DMS53 treated with DMSO at 0.1 percent for 48 hours (cell line): ENCODE measurements at regions not wholly inside any gene's neighbourhood (a gene's known extent, or its start where the extent isn't known, plus 50 kb on each side); places are given as distances from the start of the nearest gene placed in this dataset.
"Not testable (repeated sequence)": the region's sequence is repeated elsewhere in the genome, so short reads cannot be mapped to it uniquely, and the experiment has no call there.

Experiments used
- DNase-seq: peaks from one replicate; lab custom pipeline; 2025; ENCODE audit not compliant: unreplicated experiment; lab: John Stamatoyannopoulos, UW

DNA sequence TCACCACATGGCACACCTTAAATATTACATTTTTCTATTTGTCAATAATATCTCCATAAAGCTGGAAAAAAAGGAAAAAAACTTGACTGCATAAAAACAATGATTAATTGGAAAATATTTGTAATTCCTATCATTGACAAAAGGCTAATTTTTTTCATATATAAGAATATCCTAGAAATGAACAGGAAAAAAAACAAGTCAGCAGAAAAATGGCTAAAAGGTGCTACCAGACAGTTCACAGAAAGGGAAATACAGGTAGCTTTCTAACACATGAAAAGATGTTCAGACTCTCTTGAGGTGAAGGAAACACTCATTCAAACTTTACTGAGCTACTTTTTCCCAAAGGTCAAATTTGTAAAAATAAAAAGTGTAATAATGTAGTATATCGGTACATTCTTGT is 104.1 kb upstream of the SCAF8 start:
- no peak for DNase-seq

DNA sequence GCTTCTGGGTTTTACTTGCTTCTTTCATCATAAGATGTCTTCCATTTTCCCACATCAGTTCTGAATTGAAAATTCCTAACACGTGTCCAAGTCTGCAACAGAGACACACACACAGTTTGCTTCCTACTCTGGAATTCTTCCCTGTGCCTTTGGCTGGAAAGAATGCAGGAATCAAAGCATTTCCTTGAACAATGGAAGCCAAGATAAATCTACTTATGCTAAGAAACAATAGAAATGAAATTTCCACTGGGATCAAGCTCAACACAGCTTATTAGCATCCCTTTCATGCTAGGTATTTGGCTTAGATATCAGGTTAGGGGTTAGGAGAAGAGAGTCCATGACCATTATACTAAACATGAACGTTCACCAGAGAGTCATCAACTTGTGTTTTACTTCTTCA is 101.1 kb upstream of the SCAF8 start:
- DNase-seq: no peak

DNA sequence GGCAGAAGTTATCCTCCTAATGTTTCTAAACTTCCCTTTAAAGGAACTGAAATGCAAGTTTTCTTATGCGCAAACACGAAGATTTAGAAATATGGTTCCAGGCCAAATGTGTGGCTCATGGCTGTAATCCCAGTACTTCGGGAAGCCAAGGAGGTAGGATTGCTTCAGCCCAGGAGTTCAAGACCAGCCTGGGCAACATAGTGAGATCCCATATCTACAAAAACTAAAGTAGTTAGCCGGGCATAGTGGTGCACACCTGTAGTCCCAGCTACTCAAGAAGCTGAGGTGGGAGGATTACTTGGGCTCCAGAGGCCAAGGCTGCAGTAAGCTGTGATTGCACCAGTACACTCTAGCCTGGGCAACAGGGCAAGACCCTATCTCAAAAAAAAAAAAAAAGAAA is 95.8 kb upstream of the SCAF8 start:
- no peak for DNase-seq

DNA sequence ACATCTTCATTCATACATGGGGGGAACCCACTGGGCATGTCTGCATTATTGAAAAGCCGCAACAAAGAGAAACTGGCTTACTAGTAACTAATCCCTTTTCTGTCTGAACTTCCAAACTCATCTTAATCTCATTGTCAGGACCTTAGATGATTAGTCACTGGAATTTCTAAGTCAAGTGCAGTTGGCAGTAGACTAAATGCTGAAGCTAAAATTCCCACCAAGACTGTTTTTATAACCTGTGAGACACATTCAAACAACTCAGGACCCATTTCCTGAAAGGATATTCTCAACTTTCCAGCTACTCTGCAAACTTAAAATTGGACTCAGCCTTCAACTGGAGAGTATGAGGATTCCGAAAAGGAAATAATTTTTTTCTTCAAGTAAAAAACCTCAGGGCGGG is 94.8 kb upstream of the SCAF8 start:
- DNase-seq: no peak

DNA sequence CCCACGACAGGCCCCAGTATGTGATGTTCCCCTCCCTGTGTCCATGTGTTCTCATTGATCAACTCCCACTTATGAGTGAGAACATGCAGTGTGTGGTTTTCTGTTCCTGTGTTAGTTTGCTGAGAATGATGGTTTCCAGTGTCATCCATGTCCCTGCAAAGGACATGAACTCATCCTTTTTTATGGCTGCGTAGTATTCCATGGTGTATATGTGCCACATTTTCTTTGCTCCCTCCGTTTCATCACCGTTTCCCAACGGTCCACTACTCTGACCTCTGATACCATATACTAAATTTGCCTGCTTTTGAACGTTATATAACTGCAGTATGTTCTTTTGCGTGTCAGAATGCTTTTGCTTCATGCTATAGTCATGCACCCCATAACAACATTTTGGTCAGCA is 94.0 kb upstream of the SCAF8 start:
- DNase-seq: not testable (repeated sequence)

DNA sequence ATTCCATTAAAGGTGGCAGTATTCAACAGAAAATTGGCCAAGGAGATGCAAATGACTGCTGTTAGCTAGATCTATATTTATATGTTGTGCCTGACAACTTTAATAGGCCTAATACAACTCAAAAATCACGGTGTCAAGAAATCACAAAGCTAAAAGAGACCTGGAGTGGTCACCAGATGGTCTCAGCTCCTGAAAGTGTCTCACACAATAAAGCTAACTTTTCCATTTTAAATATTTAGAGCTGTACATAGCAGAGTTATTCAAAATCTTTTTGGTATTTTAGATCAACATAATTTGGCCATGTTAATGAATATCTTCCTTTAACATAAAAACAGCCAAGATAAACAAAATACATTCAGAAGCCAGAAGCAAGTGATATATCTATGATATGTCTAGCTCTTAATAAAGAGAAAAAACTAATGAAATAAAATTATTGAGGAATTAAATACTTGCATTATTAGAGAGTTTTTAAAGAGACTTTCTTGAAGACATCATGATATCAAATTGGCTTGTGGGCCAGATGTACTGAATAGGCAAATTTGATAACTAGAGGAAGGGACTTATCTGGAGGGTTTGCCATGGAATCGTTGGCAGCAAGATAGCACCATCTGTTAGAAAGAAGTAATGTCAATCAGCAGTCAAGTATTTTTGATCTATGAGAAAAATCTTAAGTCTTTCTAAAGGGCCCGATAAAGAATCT is 84.9 kb upstream of the SCAF8 start:
- no peak for DNase-seq

DNA sequence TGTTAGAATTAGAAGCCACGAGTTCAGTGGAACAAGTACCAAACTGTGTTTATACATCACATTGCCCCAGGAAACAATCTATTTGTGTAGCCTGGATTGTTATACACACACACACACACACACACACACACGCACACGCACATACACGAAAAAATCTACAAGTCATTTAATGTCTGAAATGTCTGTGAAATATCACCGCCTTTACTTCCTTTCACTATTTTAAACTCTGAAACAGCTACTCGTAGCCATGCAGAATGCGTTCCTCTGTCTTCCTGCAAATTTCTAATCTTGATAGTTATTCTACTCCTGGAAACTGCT is 84.4 kb upstream of the SCAF8 start:
- DNase-seq: peak; percentile 36

DNA sequence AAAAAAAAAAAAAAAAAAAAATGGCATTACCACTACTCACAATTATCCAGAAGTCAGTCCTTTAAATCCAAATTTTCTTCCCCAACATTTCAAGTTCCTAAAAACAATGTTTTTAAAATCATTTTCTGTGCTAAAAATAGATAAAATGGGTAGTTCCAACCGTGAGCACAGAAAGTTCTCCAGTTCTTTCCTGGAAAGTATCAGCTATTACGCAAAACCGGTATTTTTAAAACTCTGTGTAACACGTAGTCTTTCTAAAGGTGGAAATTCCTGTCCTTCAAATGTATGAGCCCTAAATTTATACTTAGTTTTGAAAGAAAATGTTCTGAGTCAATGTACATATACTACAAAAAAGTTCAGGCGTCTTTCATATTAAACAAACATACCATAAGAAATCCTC is 83.5 kb upstream of the SCAF8 start:
- DNase-seq: no peak

DNA sequence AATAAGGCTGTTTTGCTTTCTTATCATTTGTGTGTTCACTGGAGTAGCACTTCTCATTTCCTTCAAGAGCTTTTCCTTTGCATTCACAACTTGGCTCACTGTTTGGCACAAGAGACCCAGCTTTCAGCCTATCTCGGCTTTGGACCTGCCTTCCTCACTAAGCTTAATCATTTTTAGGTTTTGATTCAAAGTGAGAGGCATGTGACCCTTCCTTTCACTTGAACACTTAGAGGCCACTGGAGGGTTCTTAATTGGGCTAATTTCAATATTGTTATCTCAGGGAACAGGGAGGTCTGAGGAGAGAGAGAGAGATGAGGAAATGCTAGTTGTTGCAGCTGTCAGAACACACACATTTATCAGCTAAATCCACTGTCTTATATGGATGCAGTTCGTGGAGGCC is 82.9 kb upstream of the SCAF8 start:
- DNase-seq: no peak

DNA sequence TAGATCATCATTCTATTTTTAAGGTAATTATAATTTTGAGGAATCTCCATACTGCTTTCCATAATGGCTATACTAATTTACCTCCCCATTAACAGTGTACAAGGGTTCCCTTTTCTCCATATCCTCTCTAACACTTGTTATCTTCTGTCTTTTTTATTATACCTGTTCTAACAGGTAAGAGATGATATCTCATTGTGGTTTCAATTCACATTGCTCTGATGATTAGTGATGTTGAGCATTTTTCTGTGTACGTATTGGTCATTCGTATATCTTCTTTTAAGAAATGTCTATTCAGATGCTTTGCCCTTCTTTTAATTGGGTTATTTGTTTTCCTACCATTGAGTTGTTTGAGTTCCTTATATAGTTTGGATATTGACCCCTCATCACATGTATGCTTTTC is 81.6 kb upstream of the SCAF8 start:
- DNase-seq: no peak

DNA sequence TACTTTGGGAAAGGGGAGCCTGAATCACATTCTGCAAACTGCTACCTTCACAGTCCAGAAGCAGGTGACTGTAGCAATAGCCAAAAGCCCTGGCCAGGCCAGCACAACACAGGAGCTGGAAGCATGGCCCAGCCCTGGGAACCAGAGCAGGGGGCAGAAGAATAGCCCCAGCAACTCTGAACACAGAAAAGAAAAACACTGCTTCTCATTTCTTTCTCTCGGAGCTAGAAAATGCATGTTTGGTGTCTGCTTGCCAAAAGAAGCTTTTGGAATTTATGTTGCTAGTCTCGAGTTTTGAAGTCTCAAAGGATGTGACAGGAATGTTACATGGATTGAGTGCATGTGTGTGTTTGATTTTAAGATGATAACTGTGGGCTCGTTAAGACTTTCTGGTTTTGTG is 79.8 kb upstream of the SCAF8 start:
- no peak for DNase-seq

DNA sequence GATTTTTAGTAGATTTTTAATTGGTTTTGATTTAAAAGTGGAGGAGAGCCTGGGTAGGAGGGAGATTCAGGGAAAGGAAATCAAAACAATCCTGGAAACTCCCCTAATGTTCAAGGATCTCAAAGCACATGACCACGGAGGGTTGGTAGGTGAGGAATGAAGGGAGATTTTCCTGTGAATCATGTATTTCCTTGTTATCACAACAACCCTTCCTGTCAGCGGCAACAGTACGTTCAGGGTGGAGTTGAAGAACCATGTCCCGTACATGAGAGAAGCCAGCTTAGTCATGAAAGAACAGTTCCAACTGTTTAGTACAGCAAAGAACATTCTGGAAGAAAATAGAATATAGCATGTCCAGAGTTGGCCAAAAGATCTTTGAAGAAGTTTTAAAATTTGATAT is 79.4 kb upstream of the SCAF8 start:
- DNase-seq: no peak

DNA sequence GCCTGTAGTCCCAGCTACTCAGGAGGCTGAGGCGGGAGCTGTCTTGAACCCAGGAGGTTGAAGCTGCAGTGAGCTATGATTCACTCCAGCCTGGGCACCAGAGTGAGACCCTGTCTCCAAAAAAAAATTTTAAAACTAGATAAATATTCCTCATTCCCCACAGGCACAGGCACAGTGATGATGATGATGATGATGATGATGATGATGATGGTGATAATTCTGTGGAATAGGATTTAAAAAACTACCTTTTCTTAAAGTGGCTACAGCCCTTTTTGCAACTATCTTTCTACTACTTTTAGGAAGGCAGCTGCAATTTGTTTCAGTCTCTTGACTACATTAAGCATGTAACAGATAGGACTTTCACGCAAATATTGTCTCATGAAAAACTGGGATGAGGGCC is 76.6 kb upstream of the SCAF8 start:
- no peak for DNase-seq

DNA sequence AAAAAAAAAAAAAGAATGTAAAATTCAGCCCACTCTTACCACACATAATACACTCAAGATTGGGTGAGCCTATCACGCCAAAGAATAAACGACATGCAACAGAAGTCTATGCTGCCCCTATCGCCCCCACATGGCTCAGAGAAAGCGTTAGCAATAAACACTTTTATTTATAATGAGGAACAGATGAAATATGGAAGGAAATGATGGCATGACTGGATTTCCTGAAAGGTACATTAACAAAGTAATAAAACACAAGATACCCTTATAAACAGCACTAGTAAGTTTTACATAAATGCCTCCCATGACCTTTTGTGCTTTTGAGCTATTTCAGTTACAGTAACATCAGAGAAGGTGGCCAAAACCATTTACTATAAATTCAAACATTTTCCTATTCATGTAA is 71.4 kb upstream of the SCAF8 start:
- no peak for DNase-seq

DNA sequence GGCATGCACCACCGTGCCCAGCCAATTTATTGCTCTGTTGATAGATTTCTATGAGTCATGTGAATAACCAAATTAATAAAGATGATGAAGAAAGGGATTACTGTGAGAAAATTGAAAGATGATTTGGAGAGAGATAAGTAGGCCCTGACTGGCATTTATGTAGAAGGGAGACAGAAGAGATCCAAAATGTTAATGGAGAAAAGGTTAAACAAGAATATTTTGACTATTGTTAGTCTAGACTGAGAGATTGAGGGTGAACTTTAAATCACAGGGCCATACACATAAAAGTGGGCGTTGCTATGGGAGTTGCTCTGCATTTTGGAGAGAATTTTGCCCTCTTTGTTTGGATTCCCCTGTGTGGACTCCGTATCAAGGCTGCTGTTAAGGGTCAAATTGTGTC is 68.9 kb upstream of the SCAF8 start:
- no peak for DNase-seq

DNA sequence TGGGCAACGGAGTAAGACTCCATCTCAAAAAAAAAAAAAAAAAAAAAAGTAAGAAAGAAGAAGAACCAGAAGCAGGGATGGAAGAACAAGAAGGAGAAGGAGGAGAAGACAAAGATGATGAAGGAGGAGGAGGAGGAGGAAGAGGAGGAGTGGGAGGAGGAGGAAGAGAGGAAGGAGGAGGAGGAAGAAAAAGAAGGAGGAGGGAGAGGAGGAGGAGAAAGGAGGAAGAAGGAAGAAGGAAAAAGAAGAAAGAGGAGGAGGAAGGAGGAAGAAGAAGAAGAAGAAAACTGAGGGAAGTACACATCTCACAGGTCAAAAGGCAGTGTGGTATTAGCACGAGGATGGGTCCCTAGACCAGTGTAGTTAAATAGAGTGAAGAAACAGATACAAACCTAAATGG is 65.1 kb upstream of the SCAF8 start:
- DNase-seq: no peak

DNA sequence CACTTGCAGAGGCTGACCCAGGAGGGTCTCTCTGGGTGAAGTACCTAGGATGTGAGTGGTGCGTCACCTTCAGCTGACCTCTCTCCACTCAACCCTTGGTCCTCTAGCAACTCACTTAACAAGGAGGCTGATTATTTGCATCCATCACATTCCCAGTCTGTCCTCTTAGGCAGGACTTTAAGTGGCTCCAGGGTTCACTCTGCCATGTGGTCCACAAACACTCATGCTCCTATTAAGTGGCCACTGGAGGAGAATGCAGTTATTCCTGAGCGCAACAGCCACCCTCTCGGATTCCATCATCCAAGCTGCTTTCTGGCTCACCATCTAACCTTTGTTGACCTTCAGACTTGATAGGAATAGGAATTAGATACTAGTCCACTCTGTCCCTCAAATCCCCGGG is 61.1 kb upstream of the SCAF8 start:
- peak; percentile 18 for DNase-seq

DNA sequence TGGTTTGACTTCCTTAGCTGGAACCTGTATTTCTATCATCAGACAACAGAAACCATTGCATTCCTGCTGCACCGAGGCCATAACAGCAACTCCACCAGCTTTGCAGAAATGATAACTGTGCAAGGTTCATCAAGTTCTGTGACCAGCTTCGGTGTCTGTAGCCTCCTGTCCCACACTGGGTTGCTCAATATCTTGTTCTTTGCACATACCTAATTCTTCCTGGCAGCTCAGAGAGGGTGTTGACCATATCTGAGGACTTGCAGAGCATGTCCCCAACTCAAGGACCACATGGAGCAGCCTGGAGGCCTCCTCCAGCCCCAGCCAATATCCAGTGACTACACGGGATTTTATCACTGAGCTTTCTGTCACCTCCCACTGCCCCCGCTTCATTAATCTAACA is 59.3 kb upstream of the SCAF8 start:
- DNase-seq: no peak

DNA sequence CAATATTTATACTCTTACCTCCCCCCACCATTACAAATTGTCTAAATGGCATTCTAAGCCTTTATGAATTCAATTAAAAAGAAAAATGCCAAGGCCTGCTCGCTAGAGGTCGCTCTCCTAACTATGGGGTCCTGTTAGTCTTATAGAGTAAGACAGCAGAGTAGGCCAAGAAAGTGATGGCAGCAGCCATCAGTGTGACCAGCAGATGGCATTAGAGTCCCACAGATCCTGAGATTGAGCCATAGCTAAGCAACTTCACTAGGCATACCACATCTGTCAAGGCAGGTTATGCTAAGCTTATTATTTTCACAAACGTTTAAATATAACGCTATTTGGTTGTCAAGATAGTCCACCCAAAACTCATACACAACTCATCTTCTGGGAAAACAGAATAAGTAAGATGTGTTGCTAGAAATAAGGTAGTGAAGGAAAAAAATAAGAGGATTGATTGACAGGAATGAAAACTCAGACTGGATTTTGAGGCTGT is 57.6 kb upstream of the SCAF8 start:
- peak; percentile 81 for DNase-seq

DNA sequence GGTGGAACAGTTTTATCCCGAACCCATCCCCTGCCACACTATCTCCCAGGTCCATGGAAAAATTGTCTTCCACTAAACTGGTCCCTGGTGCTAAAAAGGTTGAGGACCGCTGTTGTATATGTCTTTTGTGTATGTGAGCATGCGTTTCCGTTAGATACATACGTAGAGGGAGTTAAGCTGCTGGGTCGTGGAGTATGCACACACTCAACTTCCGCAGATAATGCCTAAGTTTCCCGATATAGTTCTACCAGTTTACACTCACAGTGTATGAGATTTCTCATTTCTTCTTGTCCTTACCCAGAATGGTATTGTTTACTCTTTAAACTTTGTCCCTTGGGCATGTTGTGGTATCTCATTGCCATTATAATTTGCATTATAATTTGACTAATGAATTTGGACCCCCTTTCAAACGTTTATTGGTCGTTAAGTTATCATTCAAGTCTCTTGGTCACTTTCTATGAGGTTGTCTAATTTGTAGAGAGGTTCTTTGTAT is 50.5 kb upstream of the SCAF8 start:
- no peak for DNase-seq
